SK-N-SH treated with all-trans-retinoic acid at 6 μM for 48 hours (cell line): ENCODE measurements at regions not wholly inside any gene's neighbourhood (a gene's known extent, or its start where the extent isn't known, plus 50 kb on each side); places are given as distances from the start of the nearest gene placed in this dataset.

Source experiments
- ARNTL ChIP-seq: fragments of 450-650 bp; formaldehyde crosslinking; IDR thresholded peaks from 2 replicates; pipeline ENCODE4 v1.5.0; 2020; ENCODE audit warnings: low read depth, mild to moderate bottlenecking, moderate library complexity, borderline replicate concordance
- CSDC2 ChIP-seq: fragments of 250-450 bp; sonication (Bioruptor Pico); IDR thresholded peaks from 2 replicates; pipeline ENCODE4 v1.5.0; 2020; ENCODE audit warnings: mild to moderate bottlenecking, moderate library complexity
- TCF4 ChIP-seq: fragments of 250-450 bp; sonication (Bioruptor Pico); IDR thresholded peaks from 2 replicates; pipeline ENCODE4 v1.8.0; 2021; ENCODE audit warnings: mild to moderate bottlenecking, moderate library complexity, borderline replicate concordance
- ZNF565 ChIP-seq: fragments of 450-650 bp; formaldehyde crosslinking; conservative IDR thresholded peaks from 2 replicates; pipeline ENCODE4 v1.5.0; 2020; ENCODE audit warnings: low read depth, mild to moderate bottlenecking, moderate library complexity
- ZNF8 ChIP-seq: fragments of 450-650 bp; formaldehyde crosslinking; IDR thresholded peaks from 2 replicates; pipeline ENCODE4 v1.5.0; 2020; ENCODE audit warnings: mild to moderate bottlenecking, moderate library complexity
- TF ChIP-seq, protein P1 (sequence below): fragments of 250-450 bp; sonication (Bioruptor Pico); IDR thresholded peaks from 2 replicates; pipeline ENCODE4 v1.8.0; 2021; ENCODE audit warnings: low read depth, mild to moderate bottlenecking, moderate library complexity, borderline replicate concordance
- TF ChIP-seq, protein P2 (sequence below): fragments of 250-450 bp; sonication (Bioruptor Pico); IDR thresholded peaks from 2 replicates; pipeline ENCODE4 v1.8.0; 2020; ENCODE audit warnings: mild to moderate bottlenecking, moderate library complexity, borderline replicate concordance
- TF ChIP-seq, protein P3 (sequence below): fragments of 250-450 bp; sonication (Bioruptor Pico); IDR thresholded peaks from 2 replicates; pipeline ENCODE4 v1.5.1; 2020; ENCODE audit warnings: low read depth, mild to moderate bottlenecking, moderate library complexity

DNA sequence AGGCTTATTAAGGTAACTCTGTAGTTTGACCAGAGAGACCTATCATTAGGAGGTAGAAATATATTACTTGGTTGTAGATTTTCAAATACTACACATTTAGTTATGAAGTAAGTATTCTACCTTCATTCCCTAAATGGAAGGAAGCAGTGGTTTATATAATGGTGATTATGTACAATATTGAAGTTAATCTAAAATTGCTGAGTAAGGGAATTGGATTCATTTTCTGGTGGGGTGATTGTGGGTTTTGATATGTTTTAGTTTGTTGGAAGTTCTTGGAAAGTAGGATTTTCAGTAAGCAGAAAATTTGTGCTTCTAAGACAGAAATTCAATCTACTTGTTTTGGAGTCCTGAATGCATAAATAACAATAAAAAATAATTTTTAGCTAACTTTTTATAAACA is 1830.9 kb upstream of the ADGRL3 start:
- TF ChIP-seq, protein P1, sequence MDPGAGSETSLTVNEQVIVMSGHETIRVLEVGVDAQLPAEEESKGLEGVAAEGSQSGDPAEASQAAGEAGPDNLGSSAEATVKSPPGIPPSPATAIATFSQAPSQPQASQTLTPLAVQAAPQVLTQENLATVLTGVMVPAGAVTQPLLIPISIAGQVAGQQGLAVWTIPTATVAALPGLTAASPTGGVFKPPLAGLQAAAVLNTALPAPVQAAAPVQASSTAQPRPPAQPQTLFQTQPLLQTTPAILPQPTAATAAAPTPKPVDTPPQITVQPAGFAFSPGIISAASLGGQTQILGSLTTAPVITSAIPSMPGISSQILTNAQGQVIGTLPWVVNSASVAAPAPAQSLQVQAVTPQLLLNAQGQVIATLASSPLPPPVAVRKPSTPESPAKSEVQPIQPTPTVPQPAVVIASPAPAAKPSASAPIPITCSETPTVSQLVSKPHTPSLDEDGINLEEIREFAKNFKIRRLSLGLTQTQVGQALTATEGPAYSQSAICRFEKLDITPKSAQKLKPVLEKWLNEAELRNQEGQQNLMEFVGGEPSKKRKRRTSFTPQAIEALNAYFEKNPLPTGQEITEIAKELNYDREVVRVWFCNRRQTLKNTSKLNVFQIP (CRISPR knock-in tag), result no peak
- TF ChIP-seq ZNF8 (CRISPR knock-in tag), result no peak
- TF ChIP-seq, protein P2, sequence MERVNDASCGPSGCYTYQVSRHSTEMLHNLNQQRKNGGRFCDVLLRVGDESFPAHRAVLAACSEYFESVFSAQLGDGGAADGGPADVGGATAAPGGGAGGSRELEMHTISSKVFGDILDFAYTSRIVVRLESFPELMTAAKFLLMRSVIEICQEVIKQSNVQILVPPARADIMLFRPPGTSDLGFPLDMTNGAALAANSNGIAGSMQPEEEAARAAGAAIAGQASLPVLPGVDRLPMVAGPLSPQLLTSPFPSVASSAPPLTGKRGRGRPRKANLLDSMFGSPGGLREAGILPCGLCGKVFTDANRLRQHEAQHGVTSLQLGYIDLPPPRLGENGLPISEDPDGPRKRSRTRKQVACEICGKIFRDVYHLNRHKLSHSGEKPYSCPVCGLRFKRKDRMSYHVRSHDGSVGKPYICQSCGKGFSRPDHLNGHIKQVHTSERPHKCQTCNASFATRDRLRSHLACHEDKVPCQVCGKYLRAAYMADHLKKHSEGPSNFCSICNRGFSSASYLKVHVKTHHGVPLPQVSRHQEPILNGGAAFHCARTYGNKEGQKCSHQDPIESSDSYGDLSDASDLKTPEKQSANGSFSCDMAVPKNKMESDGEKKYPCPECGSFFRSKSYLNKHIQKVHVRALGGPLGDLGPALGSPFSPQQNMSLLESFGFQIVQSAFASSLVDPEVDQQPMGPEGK, result no peak
- TF ChIP-seq, protein P3, sequence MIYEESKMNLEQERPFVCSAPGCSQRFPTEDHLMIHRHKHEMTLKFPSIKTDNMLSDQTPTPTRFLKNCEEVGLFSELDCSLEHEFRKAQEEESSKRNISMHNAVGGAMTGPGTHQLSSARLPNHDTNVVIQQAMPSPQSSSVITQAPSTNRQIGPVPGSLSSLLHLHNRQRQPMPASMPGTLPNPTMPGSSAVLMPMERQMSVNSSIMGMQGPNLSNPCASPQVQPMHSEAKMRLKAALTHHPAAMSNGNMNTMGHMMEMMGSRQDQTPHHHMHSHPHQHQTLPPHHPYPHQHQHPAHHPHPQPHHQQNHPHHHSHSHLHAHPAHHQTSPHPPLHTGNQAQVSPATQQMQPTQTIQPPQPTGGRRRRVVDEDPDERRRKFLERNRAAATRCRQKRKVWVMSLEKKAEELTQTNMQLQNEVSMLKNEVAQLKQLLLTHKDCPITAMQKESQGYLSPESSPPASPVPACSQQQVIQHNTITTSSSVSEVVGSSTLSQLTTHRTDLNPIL (CRISPR knock-in tag), result no peak
- no peak for TF ChIP-seq TCF4
- TF ChIP-seq ARNTL, result no peak
- TF ChIP-seq ZNF565 (CRISPR knock-in tag), result no peak
- TF ChIP-seq CSDC2 (CRISPR knock-in tag), result no peak
